ENCODE measurements at regions not wholly inside any gene's neighbourhood (a gene's known extent, or its start where the extent isn't known, plus 50 kb on each side); places are given as distances from the start of the nearest gene placed in this dataset.
"Not testable (repeated sequence)": the region's sequence is repeated elsewhere in the genome, so short reads cannot be mapped to it uniquely, and the experiment has no call there.

DNA sequence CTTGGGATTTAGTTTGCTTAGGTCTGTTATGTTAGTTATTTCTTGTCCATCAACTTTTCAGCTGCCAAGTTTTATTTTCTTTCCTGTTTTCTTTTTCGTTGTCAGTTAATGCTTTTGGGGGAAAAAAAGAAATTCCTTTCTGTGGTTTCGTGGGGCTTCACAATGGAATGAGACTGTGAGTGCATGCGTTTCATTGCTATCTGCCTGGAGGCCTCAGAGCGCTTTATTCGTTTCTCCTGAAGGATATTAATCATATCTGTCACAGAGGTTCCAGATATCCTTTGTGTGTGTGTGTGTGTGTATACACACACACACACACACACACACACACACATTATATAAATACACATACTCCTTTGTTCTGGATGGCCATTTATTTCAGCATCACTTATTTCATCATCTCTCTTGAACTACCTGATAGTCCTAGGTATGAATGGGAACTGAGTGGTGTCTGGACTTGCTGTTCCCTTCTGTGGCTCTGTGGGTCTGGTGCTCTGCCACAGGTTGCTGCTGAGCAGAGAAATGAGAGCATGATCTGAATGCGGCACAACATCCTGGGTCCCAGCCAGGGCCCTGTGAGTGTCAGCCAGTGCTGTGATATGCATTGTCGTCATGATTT, 66.9 kb upstream of the ADORA2B start:
- DNase-seq (ENCODE audit: low spot score in 2 of 2); intact Hi-C loops (cut with DNase I; ENCODE audit: low total_unique reads): not testable (repeated sequence)
- 64 to 66% methylated on average over 7 of the region's 7 CpGs for WGBS, 2 donors

GRCh38 chr17:15882058-15882720, 62.7 kb upstream of the ADORA2B start:
- no peak for TF ChIP-seq POLR2A (IDR thresholded peaks at IDR 0.05)
- TF ChIP-seq, protein P1, sequence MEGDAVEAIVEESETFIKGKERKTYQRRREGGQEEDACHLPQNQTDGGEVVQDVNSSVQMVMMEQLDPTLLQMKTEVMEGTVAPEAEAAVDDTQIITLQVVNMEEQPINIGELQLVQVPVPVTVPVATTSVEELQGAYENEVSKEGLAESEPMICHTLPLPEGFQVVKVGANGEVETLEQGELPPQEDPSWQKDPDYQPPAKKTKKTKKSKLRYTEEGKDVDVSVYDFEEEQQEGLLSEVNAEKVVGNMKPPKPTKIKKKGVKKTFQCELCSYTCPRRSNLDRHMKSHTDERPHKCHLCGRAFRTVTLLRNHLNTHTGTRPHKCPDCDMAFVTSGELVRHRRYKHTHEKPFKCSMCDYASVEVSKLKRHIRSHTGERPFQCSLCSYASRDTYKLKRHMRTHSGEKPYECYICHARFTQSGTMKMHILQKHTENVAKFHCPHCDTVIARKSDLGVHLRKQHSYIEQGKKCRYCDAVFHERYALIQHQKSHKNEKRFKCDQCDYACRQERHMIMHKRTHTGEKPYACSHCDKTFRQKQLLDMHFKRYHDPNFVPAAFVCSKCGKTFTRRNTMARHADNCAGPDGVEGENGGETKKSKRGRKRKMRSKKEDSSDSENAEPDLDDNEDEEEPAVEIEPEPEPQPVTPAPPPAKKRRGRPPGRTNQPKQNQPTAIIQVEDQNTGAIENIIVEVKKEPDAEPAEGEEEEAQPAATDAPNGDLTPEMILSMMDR (IDR thresholded peaks at IDR 0.05), result no peak
- intact Hi-C loops (cut with DNase I; ENCODE audit: low total_unique reads), result no loop called here
- WGBS, 2 donors, result 89 to 91% methylated on average over 8 of the region's 8 CpGs
- no peak overlapping the region for H3K4me3 ChIP-seq (ENCODE audit: low read depth, poor library complexity, severe bottlenecking)
- DNase-seq (ENCODE audit: low spot score in 2 of 2), result no peak

More for the DNA sequence above, 66.9 kb upstream of the ADORA2B start:
- H3K4me3 ChIP-seq (ENCODE audit: low read depth, poor library complexity, severe bottlenecking), result not testable (repeated sequence)

GRCh38 chr17:15882777-15883176, 62.2 kb upstream of the ADORA2B start:
- 65 to 72% methylated on average over 4 of the region's 4 CpGs for WGBS, 2 donors
- TF ChIP-seq, protein P1 (IDR thresholded peaks at IDR 0.05), result no peak
- no peak for TF ChIP-seq POLR2A (IDR thresholded peaks at IDR 0.05)
- no peak overlapping the region for H3K4me3 ChIP-seq (ENCODE audit: low read depth, poor library complexity, severe bottlenecking)
- intact Hi-C loops (cut with DNase I; ENCODE audit: low total_unique reads), result no loop called here
- no peak for DNase-seq (ENCODE audit: low spot score in 2 of 2)

DNA sequence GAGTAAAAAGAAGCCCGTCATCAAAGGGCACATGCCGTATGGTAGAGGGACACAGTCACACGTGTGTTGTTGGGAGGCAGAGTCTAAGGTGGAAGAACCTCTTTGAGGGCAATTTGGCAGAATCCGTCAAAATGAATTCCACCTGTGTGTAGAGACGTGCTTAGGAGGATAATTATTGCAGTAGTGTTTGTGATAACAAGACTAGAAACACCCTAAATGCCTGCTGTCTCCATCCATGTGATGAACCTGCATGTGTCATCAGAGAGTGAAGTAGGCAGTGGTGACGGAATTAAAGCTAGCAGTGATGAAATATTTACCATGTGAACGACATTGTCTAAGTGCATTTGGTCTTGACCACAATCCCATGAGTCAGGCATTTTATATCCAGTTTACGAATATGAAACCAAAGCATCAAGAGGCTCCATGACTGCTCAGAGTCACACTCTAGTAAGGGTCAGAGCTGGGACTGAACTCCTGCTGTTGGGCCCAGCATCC, 61.3 kb upstream of the ADORA2B start:
- 84% methylated on average over 8 of the region's 8 CpGs for WGBS, 2 donors
- TF ChIP-seq, protein P1 (IDR thresholded peaks at IDR 0.05), result no peak
- no peak for TF ChIP-seq POLR2A (IDR thresholded peaks at IDR 0.05)
- no peak overlapping the region for H3K4me3 ChIP-seq (ENCODE audit: low read depth, poor library complexity, severe bottlenecking)
- DNase-seq (ENCODE audit: low spot score in 2 of 2), result no peak
- intact Hi-C loops (cut with DNase I; ENCODE audit: low total_unique reads), result no loop called here

DNA sequence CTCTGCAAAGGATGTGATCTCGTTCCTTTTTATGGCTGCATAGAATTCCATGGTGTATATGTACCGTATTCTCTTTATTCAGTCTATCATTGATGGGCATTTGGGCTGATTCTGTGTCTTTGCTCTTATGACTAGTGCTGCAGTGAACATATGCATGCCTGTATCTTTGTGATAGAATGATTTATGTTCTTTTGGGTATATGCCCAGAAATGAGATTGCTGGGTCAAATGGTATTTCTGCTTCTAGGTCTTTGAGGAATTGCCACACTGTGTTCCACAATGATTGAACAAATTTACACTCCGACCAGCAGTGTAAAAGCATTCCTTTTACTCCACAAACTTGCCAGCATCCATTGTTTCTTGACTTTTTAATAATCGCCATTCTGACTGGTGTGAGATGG, 60.2 kb upstream of the ADORA2B start:
- WGBS, 2 donors, result 65 to 72% methylated on average over 4 of the region's 4 CpGs
- no peak overlapping the region for H3K4me3 ChIP-seq (ENCODE audit: low read depth, poor library complexity, severe bottlenecking)
- TF ChIP-seq POLR2A (IDR thresholded peaks at IDR 0.05), result no peak
- TF ChIP-seq, protein P1 (IDR thresholded peaks at IDR 0.05), result no peak
- DNase-seq (ENCODE audit: low spot score in 2 of 2), result no peak
- intact Hi-C loops (cut with DNase I; ENCODE audit: low total_unique reads), result no loop called here

DNA sequence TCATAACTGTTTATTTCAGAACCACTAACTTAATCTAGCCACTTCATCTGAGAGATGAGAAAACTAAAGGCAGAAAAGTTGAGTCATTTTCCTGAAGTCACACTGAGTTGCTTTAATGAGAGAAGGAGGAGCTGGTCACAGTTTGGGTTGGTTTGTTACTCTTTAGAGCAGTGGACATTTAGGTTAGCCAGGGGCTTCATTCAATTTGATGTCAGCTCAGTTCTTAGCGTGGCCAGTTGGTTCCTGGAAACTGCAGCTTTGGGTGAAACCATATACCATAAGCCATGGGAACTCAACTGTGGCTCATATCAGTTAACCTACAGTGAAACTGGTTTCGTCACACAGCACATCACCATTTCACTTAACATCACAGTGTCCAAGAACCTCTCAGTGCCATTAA, 59.2 kb upstream of the ADORA2B start:
- TF ChIP-seq POLR2A (IDR thresholded peaks at IDR 0.05), result no peak
- TF ChIP-seq, protein P1 (IDR thresholded peaks at IDR 0.05), result no peak
- 91 to 97% methylated on average over 2 of the region's 2 CpGs for WGBS, 2 donors
- intact Hi-C loops (cut with DNase I; ENCODE audit: low total_unique reads), result no loop called here
- H3K4me3 ChIP-seq (ENCODE audit: low read depth, poor library complexity, severe bottlenecking), result no peak overlapping the region
- no peak for DNase-seq (ENCODE audit: low spot score in 2 of 2)

All from lower leg skin (tissue), 4 donors.